ENCODE measurements at regions not wholly inside any gene's neighbourhood (a gene's known extent, or its start where the extent isn't known, plus 50 kb on each side); places are given as distances from the start of the nearest gene placed in this dataset.

DNA sequence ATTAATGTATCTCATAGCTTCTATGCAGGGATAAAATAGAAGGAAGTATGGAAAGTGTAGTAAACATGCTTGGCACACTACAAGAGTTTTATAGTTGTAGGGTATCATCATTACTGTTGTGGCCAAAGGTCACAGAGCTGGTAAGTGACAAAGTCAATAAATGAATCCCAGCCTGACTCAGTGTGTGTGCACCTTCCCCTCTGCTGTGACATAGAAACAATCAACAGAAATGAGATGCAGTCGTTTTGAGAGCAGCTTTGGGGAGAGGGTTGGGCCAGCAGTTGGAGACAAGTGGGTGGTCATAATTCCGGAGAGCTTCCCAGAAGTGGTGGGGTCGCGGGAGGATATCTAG lies 82.4 kb upstream of the RBPJ start:
- H3K27ac Mint-ChIP-seq: peak overlapping the region in 2 of 7 donors; percentile 48 to 59
- TF ChIP-seq, protein P1, sequence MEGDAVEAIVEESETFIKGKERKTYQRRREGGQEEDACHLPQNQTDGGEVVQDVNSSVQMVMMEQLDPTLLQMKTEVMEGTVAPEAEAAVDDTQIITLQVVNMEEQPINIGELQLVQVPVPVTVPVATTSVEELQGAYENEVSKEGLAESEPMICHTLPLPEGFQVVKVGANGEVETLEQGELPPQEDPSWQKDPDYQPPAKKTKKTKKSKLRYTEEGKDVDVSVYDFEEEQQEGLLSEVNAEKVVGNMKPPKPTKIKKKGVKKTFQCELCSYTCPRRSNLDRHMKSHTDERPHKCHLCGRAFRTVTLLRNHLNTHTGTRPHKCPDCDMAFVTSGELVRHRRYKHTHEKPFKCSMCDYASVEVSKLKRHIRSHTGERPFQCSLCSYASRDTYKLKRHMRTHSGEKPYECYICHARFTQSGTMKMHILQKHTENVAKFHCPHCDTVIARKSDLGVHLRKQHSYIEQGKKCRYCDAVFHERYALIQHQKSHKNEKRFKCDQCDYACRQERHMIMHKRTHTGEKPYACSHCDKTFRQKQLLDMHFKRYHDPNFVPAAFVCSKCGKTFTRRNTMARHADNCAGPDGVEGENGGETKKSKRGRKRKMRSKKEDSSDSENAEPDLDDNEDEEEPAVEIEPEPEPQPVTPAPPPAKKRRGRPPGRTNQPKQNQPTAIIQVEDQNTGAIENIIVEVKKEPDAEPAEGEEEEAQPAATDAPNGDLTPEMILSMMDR (IDR thresholded peaks at IDR 0.05): no peak
- H3K4me2 ChIP-seq (replicated peaks; ENCODE audit: extremely low read depth, low read length, poor library complexity, severe bottlenecking): no peak overlapping the region
- intact Hi-C loops (cut with micrococcal nuclease): no loop called here
- H3K4me3 ChIP-seq (replicated peaks in 1 of 3; ENCODE audit: low read depth in 2 of 3, low read length in 3 of 3): no peak overlapping the region
- H3K27me3 ChIP-seq (ENCODE audit: control insufficient read depth in 2 of 2, insufficient read depth in 2 of 2, low read length in 2 of 2): no peaks in the 10 kb centered on the region
- no peaks in the 10 kb centered on the region for H4K20me1 ChIP-seq (ENCODE audit: insufficient read depth, low read length)
- no peaks in the 10 kb centered on the region for H3K9me3 ChIP-seq (replicated peaks in 1 of 2; ENCODE audit: control insufficient read depth in 1 of 2, insufficient read depth in 1 of 2, low read length in 2 of 2)
- no peak overlapping the region for H3K9ac ChIP-seq (ENCODE audit: insufficient read depth, low read length, poor library complexity, severe bottlenecking)
- WGBS (ENCODE audit: insufficient coverage): 86% methylated on average over 4 of the region's 4 CpGs
- no peak overlapping the region for H3K27ac ChIP-seq (ENCODE audit: low read depth in 1 of 2, low read length in 2 of 2)
- DNase-seq: no peak
- peaks cover 14 to 16% of the 10 kb centered on the region in 2 donors for H3K4me1 ChIP-seq (ENCODE audit: control insufficient read depth in 1 of 2, insufficient read depth in 2 of 2, low read length in 2 of 2)
- no peak overlapping the region for H2AFZ ChIP-seq (ENCODE audit: insufficient read depth, low read depth, low read length, poor library complexity, severe bottlenecking)
- H3K27me3 Mint-ChIP-seq (ENCODE audit: low read depth in 3 of 3): peaks cover 0 to 4% (median 1%) of the 10 kb centered on the region in 3 donors
- no peaks in the 10 kb centered on the region for H3K79me2 ChIP-seq (ENCODE audit: insufficient read depth, low read length)
- peaks cover 0 to 3% (median 0%) of the 10 kb centered on the region in 7 donors for H3K9me3 Mint-ChIP-seq
- H3K4me3 Mint-ChIP-seq: no peak overlapping the region
- H3K36me3 Mint-ChIP-seq: peaks cover 0 to 2% of the 10 kb centered on the region in 2 donors
- H3K4me1 Mint-ChIP-seq: peaks cover 30% of the 10 kb centered on the region
- no peaks in the 10 kb centered on the region for H3K36me3 ChIP-seq (replicated peaks in 1 of 2; ENCODE audit: control insufficient read depth in 1 of 2, insufficient read depth in 2 of 2, low read length in 2 of 2)

DNA sequence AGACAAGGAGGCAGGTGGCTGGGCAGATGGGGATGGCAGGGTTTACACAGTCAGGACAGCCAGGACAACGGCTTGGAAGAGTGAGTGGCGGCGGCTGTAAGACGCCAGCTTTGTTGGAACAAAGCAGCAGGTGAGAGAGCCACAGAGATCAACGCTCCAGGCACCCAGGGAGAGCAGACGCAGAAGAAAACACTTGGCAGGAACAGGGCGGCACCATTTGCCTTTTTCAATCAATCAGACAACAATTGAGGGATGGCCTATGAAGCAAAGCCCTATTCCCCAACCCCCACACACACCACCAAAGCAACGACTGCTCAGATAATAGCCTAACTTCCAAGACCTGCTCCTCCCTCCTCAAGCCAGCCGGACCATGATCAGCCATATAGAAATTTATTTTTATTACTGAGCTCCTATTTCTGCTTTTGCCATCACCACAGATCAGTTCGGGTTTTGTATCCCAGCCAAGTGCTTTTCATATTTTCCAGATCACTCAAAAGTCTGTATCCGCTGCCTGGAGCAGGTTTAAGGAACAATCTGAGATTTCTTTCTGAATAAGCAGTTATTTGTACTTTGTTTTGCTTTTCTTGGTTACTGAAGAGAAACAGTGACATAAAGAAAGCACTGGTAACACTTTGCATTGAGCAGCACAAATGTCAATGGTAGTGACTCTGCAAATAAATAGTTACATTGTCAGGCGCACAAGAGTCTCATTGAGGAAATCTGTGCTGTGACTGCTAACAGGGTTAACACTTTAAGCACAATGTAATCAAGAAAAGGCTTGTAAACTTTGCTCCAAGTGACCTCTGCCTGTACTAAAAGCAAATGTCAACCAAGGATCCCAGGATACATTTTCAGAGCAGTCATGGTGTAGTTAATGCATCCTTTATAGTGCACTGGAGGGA lies 81.8 kb upstream of the RBPJ start:
- no peak overlapping the region for H3K4me2 ChIP-seq (replicated peaks; ENCODE audit: extremely low read depth, low read length, poor library complexity, severe bottlenecking)
- H3K36me3 ChIP-seq (replicated peaks in 1 of 2; ENCODE audit: control insufficient read depth in 1 of 2, insufficient read depth in 2 of 2, low read length in 2 of 2): no peaks in the 10 kb centered on the region
- no peaks in the 10 kb centered on the region for H4K20me1 ChIP-seq (ENCODE audit: insufficient read depth, low read length)
- Mint-ChIP-seq H3K36me3 (peaks cover 0 to 2% of the 10 kb centered on the region in 2 donors), H3K4me1 (peaks cover 27% of the 10 kb centered on the region), H3K27ac (peak overlapping the region in 6 of 7 donors; percentile 14 to 79 (median 54)), H3K27me3 (ENCODE audit: low read depth in 3 of 3) (peaks cover 0 to 4% (median 1%) of the 10 kb centered on the region in 3 donors), H3K9me3 (peaks cover 0 to 3% (median 0%) of the 10 kb centered on the region in 7 donors), H3K4me3 (no peak overlapping the region)
- no peak overlapping the region for H3K9ac ChIP-seq (ENCODE audit: insufficient read depth, low read length, poor library complexity, severe bottlenecking)
- H3K4me1 ChIP-seq (ENCODE audit: control insufficient read depth in 1 of 2, insufficient read depth in 2 of 2, low read length in 2 of 2): peaks cover 14 to 16% of the 10 kb centered on the region in 2 donors
- H2AFZ ChIP-seq (ENCODE audit: insufficient read depth, low read depth, low read length, poor library complexity, severe bottlenecking): no peak overlapping the region
- no peaks in the 10 kb centered on the region for H3K27me3 ChIP-seq (ENCODE audit: control insufficient read depth in 2 of 2, insufficient read depth in 2 of 2, low read length in 2 of 2)
- TF ChIP-seq, protein P1 (IDR thresholded peaks at IDR 0.05): no peak
- no peak for DNase-seq
- H3K27ac ChIP-seq (ENCODE audit: low read depth in 1 of 2, low read length in 2 of 2): peak overlapping the region in 1 of 2 donors; percentile 55
- H3K4me3 ChIP-seq (replicated peaks in 1 of 3; ENCODE audit: low read depth in 2 of 3, low read length in 3 of 3): no peak overlapping the region
- WGBS (ENCODE audit: insufficient coverage): 79% methylated on average over 10 of the region's 12 CpGs
- H3K9me3 ChIP-seq (replicated peaks in 1 of 2; ENCODE audit: control insufficient read depth in 1 of 2, insufficient read depth in 1 of 2, low read length in 2 of 2): no peaks in the 10 kb centered on the region
- intact Hi-C loops (cut with micrococcal nuclease): no loop called here
- H3K79me2 ChIP-seq (ENCODE audit: insufficient read depth, low read length): no peaks in the 10 kb centered on the region

Data from CD14-positive monocyte (primary cell).